ENCODE measurements at regions not wholly inside any gene's neighbourhood (a gene's known extent, or its start where the extent isn't known, plus 50 kb on each side); places are given as distances from the start of the nearest gene placed in this dataset.
"Not testable (repeated sequence)": the region's sequence is repeated elsewhere in the genome, so short reads cannot be mapped to it uniquely, and the experiment has no call there.

- H3K79me2 ChIP-seq (ENCODE audit: control insufficient read depth, insufficient read depth, low read length) = no peaks in the 10 kb centered on the region
- no peak for FAIRE-seq
These were observed 227.7 kb upstream of the SOX2 start for GRCh38 chr3:181484026-181484425.

GRCh38 chr3:181475146-181475545, 236.6 kb upstream of the SOX2 start:
- H3K79me2 ChIP-seq (ENCODE audit: control insufficient read depth, insufficient read depth, low read length); H3K27ac ChIP-seq (ENCODE audit: control insufficient read depth, insufficient read depth, low read length); H3K4me3 ChIP-seq (ENCODE audit: control insufficient read depth in 2 of 3, extremely low read depth in 1 of 3, insufficient read depth in 2 of 3, low read depth in 1 of 3, low read length in 3 of 3); H3K9me1 ChIP-seq (ENCODE audit: control insufficient read depth, extremely low read depth, insufficient read depth, low read length); H2AFZ ChIP-seq (ENCODE audit: control insufficient read depth, low read length); FAIRE-seq; DNase-seq (ENCODE audit: low read depth, low spot score); H4K20me1 ChIP-seq (ENCODE audit: control insufficient read depth, extremely low read depth, insufficient read depth, low read length); H3K27me3 ChIP-seq (ENCODE audit: control insufficient read depth, extremely low read depth, insufficient read depth, low read length); H3K4me2 ChIP-seq (ENCODE audit: control insufficient read depth, extremely low read depth, insufficient read depth, low read depth, low read length); H3K9ac ChIP-seq (ENCODE audit: control insufficient read depth, extremely low read depth, insufficient read depth, low read length); dilution Hi-C loops (cut with MboI; ENCODE audit: extremely low pct_ligation_motif_present, low sequenced_read_pairs); H3K4me1 ChIP-seq (ENCODE audit: control insufficient read depth, extremely low read depth, insufficient read depth, low read length); H3K9me3 ChIP-seq (ENCODE audit: control insufficient read depth, low read depth, low read length); H3K36me3 ChIP-seq (ENCODE audit: control insufficient read depth in 2 of 2, extremely low read depth in 1 of 2, insufficient read depth in 2 of 2, low read length in 2 of 2): not testable (repeated sequence)

More at GRCh38 chr3:181484026-181484425, 227.7 kb upstream of the SOX2 start:
- Histone ChIP-seq H3K27me3 (ENCODE audit: control insufficient read depth, extremely low read depth, insufficient read depth, low read length) (no peaks in the 10 kb centered on the region), H3K9me3 (ENCODE audit: control insufficient read depth, low read depth, low read length) (no peaks in the 10 kb centered on the region), H3K4me1 (ENCODE audit: control insufficient read depth, extremely low read depth, insufficient read depth, low read length) (no peaks in the 10 kb centered on the region), H3K9me1 (ENCODE audit: control insufficient read depth, extremely low read depth, insufficient read depth, low read length) (no peaks in the 10 kb centered on the region), H3K4me3 (ENCODE audit: control insufficient read depth in 2 of 3, extremely low read depth in 1 of 3, insufficient read depth in 2 of 3, low read depth in 1 of 3, low read length in 3 of 3) (no peak overlapping the region), H3K27ac (ENCODE audit: control insufficient read depth, insufficient read depth, low read length) (no peak overlapping the region), H3K4me2 (ENCODE audit: control insufficient read depth, extremely low read depth, insufficient read depth, low read depth, low read length) (no peak overlapping the region), H3K36me3 (ENCODE audit: control insufficient read depth in 2 of 2, extremely low read depth in 1 of 2, insufficient read depth in 2 of 2, low read length in 2 of 2) (no peaks in the 10 kb centered on the region), H3K9ac (ENCODE audit: control insufficient read depth, extremely low read depth, insufficient read depth, low read length) (no peak overlapping the region), H4K20me1 (ENCODE audit: control insufficient read depth, extremely low read depth, insufficient read depth, low read length) (no peaks in the 10 kb centered on the region), H2AFZ (ENCODE audit: control insufficient read depth, low read length) (no peak overlapping the region)
- dilution Hi-C loops (cut with MboI; ENCODE audit: extremely low pct_ligation_motif_present, low sequenced_read_pairs) = no loop called here
- TF ChIP-seq, protein P1, sequence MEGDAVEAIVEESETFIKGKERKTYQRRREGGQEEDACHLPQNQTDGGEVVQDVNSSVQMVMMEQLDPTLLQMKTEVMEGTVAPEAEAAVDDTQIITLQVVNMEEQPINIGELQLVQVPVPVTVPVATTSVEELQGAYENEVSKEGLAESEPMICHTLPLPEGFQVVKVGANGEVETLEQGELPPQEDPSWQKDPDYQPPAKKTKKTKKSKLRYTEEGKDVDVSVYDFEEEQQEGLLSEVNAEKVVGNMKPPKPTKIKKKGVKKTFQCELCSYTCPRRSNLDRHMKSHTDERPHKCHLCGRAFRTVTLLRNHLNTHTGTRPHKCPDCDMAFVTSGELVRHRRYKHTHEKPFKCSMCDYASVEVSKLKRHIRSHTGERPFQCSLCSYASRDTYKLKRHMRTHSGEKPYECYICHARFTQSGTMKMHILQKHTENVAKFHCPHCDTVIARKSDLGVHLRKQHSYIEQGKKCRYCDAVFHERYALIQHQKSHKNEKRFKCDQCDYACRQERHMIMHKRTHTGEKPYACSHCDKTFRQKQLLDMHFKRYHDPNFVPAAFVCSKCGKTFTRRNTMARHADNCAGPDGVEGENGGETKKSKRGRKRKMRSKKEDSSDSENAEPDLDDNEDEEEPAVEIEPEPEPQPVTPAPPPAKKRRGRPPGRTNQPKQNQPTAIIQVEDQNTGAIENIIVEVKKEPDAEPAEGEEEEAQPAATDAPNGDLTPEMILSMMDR (optimal IDR thresholded peaks at IDR 0.05 in 1 of 3, IDR thresholded peaks at IDR 0.05 in 1 of 3, conservative IDR thresholded peaks at IDR 0.05 in 1 of 3; ENCODE audit: extremely low read depth in 1 of 3, insufficient read depth in 2 of 3, low read length in 3 of 3) = no peak
- no peak for TF ChIP-seq EZH2 (IDR thresholded peaks at IDR 0.05; ENCODE audit: low read length)
- no peak for DNase-seq (ENCODE audit: low read depth, low spot score)

DNA sequence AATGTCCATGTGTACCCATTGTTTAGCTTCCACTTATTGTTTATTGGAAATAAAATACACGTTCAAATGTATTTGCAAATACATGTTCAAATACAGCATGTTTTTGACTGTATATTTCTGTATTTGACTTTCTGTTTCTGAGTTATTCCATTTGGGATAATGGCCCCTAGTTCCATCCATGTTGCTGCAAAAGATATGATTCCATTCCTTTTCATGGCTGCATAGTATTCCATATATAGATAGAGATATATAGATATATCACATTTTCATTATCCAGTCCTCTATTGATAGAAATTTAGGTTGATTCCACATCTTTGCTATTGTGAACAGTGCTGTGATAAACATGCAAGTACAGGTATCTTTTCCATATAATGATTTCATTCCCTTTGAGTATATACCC, 241.4 kb upstream of the SOX2 start:
- Histone ChIP-seq H3K27ac (ENCODE audit: control insufficient read depth, insufficient read depth, low read length) (no peak overlapping the region), H3K9me3 (ENCODE audit: control insufficient read depth, low read depth, low read length) (no peaks in the 10 kb centered on the region), H4K20me1 (ENCODE audit: control insufficient read depth, extremely low read depth, insufficient read depth, low read length) (no peaks in the 10 kb centered on the region), H3K79me2 (ENCODE audit: control insufficient read depth, insufficient read depth, low read length) (no peaks in the 10 kb centered on the region), H3K27me3 (ENCODE audit: control insufficient read depth, extremely low read depth, insufficient read depth, low read length) (no peaks in the 10 kb centered on the region), H3K4me1 (ENCODE audit: control insufficient read depth, extremely low read depth, insufficient read depth, low read length) (no peaks in the 10 kb centered on the region), H3K9ac (ENCODE audit: control insufficient read depth, extremely low read depth, insufficient read depth, low read length) (no peak overlapping the region), H3K36me3 (ENCODE audit: control insufficient read depth in 2 of 2, extremely low read depth in 1 of 2, insufficient read depth in 2 of 2, low read length in 2 of 2) (no peaks in the 10 kb centered on the region), H3K4me3 (ENCODE audit: control insufficient read depth in 2 of 3, extremely low read depth in 1 of 3, insufficient read depth in 2 of 3, low read depth in 1 of 3, low read length in 3 of 3) (no peak overlapping the region), H2AFZ (ENCODE audit: control insufficient read depth, low read length) (no peak overlapping the region), H3K4me2 (ENCODE audit: control insufficient read depth, extremely low read depth, insufficient read depth, low read depth, low read length) (no peak overlapping the region), H3K9me1 (ENCODE audit: control insufficient read depth, extremely low read depth, insufficient read depth, low read length) (no peaks in the 10 kb centered on the region)
- dilution Hi-C loops (cut with MboI; ENCODE audit: extremely low pct_ligation_motif_present, low sequenced_read_pairs) = no loop called here
- no peak for FAIRE-seq
- TF ChIP-seq EZH2 (IDR thresholded peaks at IDR 0.05; ENCODE audit: low read length) = no peak
- TF ChIP-seq, protein P1 (optimal IDR thresholded peaks at IDR 0.05 in 1 of 3, IDR thresholded peaks at IDR 0.05 in 1 of 3, conservative IDR thresholded peaks at IDR 0.05 in 1 of 3; ENCODE audit: extremely low read depth in 1 of 3, insufficient read depth in 2 of 3, low read length in 3 of 3) = no peak
- DNase-seq (ENCODE audit: low read depth, low spot score) = no peak
